ENCODE measurements at regions not wholly inside any gene's neighbourhood (a gene's known extent, or its start where the extent isn't known, plus 50 kb on each side); places are given as distances from the start of the nearest gene placed in this dataset.

DNA sequence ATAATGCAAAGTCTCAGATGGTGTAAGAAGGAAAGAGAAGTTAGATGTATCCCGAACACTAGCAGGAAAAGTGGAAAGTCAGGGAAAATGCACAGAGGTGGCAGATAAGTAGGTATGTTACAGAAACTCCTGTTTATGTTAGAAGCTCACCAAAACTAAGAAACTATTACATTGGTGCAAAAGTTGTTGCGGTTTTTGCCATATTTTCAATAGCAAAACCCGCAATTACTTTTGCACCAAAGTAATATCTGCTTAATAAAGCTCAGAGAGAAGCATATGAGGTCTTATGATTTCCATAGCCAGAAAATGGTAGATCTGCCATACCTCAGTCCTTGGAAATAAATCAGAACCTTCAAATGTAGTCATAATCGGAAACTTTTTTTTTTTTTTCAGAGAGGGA is 1035.6 kb downstream of the PCDH7 start:
- ATAC-seq (ENCODE audit: low FRiP score in 2 of 2) (no peak), DNase-seq (no peak)
- Histone ChIP-seq H3K36me3 (no peaks in the 10 kb centered on the region), H3K9me3 (no peaks in the 10 kb centered on the region), H3K27me3 (no peaks in the 10 kb centered on the region), H3K4me1 (no peaks in the 10 kb centered on the region), H3K27ac (no peak overlapping the region), H3K4me3 (no peak overlapping the region)
- 64 to 84% methylated on average over 4 of the region's 4 CpGs for WGBS, 2 donors
- no peak for TF ChIP-seq EP300 (IDR thresholded peaks at IDR 0.05)
- TF ChIP-seq, protein P1, sequence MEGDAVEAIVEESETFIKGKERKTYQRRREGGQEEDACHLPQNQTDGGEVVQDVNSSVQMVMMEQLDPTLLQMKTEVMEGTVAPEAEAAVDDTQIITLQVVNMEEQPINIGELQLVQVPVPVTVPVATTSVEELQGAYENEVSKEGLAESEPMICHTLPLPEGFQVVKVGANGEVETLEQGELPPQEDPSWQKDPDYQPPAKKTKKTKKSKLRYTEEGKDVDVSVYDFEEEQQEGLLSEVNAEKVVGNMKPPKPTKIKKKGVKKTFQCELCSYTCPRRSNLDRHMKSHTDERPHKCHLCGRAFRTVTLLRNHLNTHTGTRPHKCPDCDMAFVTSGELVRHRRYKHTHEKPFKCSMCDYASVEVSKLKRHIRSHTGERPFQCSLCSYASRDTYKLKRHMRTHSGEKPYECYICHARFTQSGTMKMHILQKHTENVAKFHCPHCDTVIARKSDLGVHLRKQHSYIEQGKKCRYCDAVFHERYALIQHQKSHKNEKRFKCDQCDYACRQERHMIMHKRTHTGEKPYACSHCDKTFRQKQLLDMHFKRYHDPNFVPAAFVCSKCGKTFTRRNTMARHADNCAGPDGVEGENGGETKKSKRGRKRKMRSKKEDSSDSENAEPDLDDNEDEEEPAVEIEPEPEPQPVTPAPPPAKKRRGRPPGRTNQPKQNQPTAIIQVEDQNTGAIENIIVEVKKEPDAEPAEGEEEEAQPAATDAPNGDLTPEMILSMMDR (IDR thresholded peaks at IDR 0.05): no peak
- TF ChIP-seq POLR2A (IDR thresholded peaks at IDR 0.05): no peak
- TF ChIP-seq POLR2AphosphoS5 (IDR thresholded peaks at IDR 0.05): no peak

DNA sequence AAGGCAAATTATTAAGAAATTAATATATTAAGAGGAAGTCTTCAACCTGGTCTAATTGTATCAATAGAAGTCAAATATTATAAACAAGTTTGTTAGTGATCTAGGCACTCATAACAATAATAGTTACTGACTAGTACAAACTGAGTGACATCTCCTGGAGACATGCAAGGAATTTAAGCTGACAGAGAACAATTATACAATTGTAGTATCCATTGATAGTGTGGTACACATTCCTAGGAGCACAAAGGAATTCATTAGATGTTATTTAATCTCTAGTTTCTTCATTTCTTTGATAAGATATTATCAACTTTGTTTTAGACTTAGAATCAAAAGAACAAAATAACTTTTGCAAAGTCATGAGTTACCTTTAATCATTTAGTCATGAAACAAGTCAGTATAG is 1048.6 kb downstream of the PCDH7 start:
- TF ChIP-seq POLR2AphosphoS5 (IDR thresholded peaks at IDR 0.05): no peak
- no peak for TF ChIP-seq EP300 (IDR thresholded peaks at IDR 0.05)
- no peak for TF ChIP-seq POLR2A (IDR thresholded peaks at IDR 0.05)
- TF ChIP-seq, protein P1 (IDR thresholded peaks at IDR 0.05): no peak
- no peaks in the 10 kb centered on the region for H3K4me1 ChIP-seq
- H3K4me3 ChIP-seq: no peak overlapping the region
- H3K36me3 ChIP-seq: no peaks in the 10 kb centered on the region
- DNase-seq (no peak), ATAC-seq (ENCODE audit: low FRiP score in 2 of 2) (no peak)
- H3K27ac ChIP-seq: no peak overlapping the region
- H3K27me3 ChIP-seq: no peaks in the 10 kb centered on the region
- no peaks in the 10 kb centered on the region for H3K9me3 ChIP-seq

DNA sequence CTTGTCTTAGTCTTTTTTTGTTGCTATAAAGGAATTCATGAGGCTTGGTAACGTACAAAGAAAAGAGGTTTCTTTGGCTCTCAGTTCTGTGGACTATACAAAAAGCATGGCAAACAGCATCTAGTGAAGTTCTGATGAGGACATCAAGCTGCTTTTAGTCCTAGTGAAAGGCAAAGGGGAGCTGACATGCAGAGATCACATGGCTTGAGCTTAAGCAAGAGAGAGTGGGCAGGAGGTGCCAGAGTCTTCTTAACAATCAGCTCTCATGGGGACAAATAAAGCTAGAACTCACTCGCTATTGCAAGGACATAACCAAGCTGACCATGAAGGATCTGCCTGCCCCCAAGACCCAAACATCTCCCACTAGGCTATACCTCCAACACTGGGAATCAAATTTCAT is 1063.1 kb downstream of the PCDH7 start:
- ATAC-seq (ENCODE audit: low FRiP score in 2 of 2): no peak
- 86 to 92% methylated on average over 2 of the region's 2 CpGs for WGBS, 2 donors
- TF ChIP-seq, protein P1 (IDR thresholded peaks at IDR 0.05): no peak
- TF ChIP-seq EP300 (IDR thresholded peaks at IDR 0.05) (no peak), POLR2A (IDR thresholded peaks at IDR 0.05) (no peak), POLR2AphosphoS5 (IDR thresholded peaks at IDR 0.05) (no peak)

DNA sequence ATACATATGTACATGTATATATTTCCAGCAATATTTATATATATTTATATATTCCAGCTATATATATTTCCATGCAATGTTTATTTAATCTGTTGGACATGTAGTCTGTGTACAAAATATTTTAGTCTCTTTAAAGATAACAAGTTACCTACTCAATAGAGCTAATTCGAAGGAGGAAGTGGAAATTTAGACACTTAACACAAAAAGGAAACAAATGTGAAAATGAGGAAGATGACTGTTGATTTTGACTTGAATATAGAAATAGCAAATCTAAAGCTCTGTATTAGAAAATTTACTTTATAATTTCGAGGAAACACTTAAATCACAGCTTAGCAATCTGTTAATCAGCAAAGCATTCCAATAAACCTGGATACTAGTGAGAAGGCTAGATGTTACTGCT is 1064.4 kb downstream of the PCDH7 start:
- no peaks in the 10 kb centered on the region for H3K9me3 ChIP-seq
- DNase-seq (no peak), ATAC-seq (ENCODE audit: low FRiP score in 2 of 2) (no peak)
- H3K4me1 ChIP-seq: no peaks in the 10 kb centered on the region
- H3K27ac ChIP-seq: no peak overlapping the region
- H3K36me3 ChIP-seq: no peaks in the 10 kb centered on the region
- no peak overlapping the region for H3K4me3 ChIP-seq
- TF ChIP-seq POLR2A (IDR thresholded peaks at IDR 0.05): no peak
- TF ChIP-seq EP300 (IDR thresholded peaks at IDR 0.05): no peak
- TF ChIP-seq POLR2AphosphoS5 (IDR thresholded peaks at IDR 0.05): no peak
- TF ChIP-seq, protein P1 (IDR thresholded peaks at IDR 0.05): no peak
- WGBS, 2 donors: 20 to 30% methylated on average over 2 of the region's 2 CpGs
- no peaks in the 10 kb centered on the region for H3K27me3 ChIP-seq

More for the DNA sequence above, 1063.1 kb downstream of the PCDH7 start:
- Histone ChIP-seq H3K27ac (no peak overlapping the region), H3K4me3 (no peak overlapping the region), H3K9me3 (no peaks in the 10 kb centered on the region), H3K36me3 (no peaks in the 10 kb centered on the region), H3K4me1 (no peaks in the 10 kb centered on the region), H3K27me3 (no peaks in the 10 kb centered on the region)
- DNase-seq: no peak

DNA sequence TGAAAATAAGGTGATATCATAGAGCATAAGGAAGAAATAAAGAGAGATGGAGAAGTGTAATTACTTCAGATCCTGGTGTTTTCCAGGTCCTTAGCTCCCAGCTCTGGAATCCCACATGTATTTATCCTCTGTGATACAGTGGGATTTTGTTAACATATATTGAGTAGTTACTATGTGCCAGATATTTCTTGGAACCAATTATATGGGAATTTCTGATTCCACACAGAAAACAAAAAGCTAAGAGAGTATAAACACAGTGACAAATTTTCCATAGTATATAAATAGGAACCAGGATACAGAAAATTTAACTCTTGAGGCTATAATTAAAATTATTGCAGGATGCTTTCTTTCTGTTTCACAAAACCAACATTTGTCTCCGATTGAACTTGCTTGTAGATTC is 1067.5 kb downstream of the PCDH7 start:
- no peaks in the 10 kb centered on the region for H3K36me3 ChIP-seq
- TF ChIP-seq POLR2AphosphoS5 (IDR thresholded peaks at IDR 0.05) (no peak), EP300 (IDR thresholded peaks at IDR 0.05) (no peak), POLR2A (IDR thresholded peaks at IDR 0.05) (no peak)
- TF ChIP-seq, protein P1 (IDR thresholded peaks at IDR 0.05): no peak
- 77 to 82% methylated on average over 1 of the region's 1 CpG for WGBS, 2 donors
- H3K4me1 ChIP-seq: no peaks in the 10 kb centered on the region
- no peak overlapping the region for H3K4me3 ChIP-seq
- no peaks in the 10 kb centered on the region for H3K9me3 ChIP-seq
- no peak for ATAC-seq (ENCODE audit: low FRiP score in 2 of 2)
- H3K27ac ChIP-seq: no peak overlapping the region
- DNase-seq: no peak
- no peaks in the 10 kb centered on the region for H3K27me3 ChIP-seq
